Neural progenitor cell (in vitro differentiated cells): ENCODE measurements at regions not wholly inside any gene's neighbourhood (a gene's known extent, or its start where the extent isn't known, plus 50 kb on each side); places are given as distances from the start of the nearest gene placed in this dataset.

Source experiments
- DNase-seq: peaks from one replicate; pipeline ENCODE4 v3.0.0-alpha.2; 2016; ENCODE audit warnings: low spot score
- H2AFZ ChIP-seq: fragments of 200-600 bp; sonication (generic); replicated peaks from 2 replicates; pipeline ENCODE4 v1.6.1; 2016; ENCODE audit warnings: antibody characterized with exemption
- H3F3A ChIP-seq: fragments of 200-600 bp; sonication (generic); 2 replicates; pipeline ENCODE4 v1.6.1; 2016; ENCODE audit warnings: antibody characterized with exemption, low read depth
- H3K27ac ChIP-seq: fragments of 200-600 bp; sonication (generic); 2 replicates; pipeline ENCODE4 v1.5.1; 2016; ENCODE audit warnings: mild to moderate bottlenecking
- H3K27me3 ChIP-seq: fragments of 200-600 bp; sonication (generic); 2 replicates; pipeline ENCODE4 v1.6.1; 2016; ENCODE audit warnings: mild to moderate bottlenecking, moderate library complexity
- H3K36me3 ChIP-seq: fragments of 200-600 bp; sonication (generic); 2 replicates; pipeline ENCODE4 v1.5.1; 2016
- H3K4me1 ChIP-seq: fragments of 200-600 bp; sonication (generic); 2 replicates; pipeline ENCODE4 v1.6.1; 2016; ENCODE audit warnings: mixed run types
- H3K4me2 ChIP-seq: fragments of 200-600 bp; sonication (generic); 2 replicates; pipeline ENCODE4 v1.6.1; 2016
- H3K4me3 ChIP-seq: fragments of 200-600 bp; sonication (generic); 2 replicates; pipeline ENCODE4 v1.5.1; 2016
- H3K79me2 ChIP-seq: fragments of 200-600 bp; sonication (generic); 2 replicates; pipeline ENCODE4 v1.6.1; 2016; ENCODE audit warnings: low read depth
- H3K9ac ChIP-seq: fragments of 200-600 bp; sonication (generic); 2 replicates; pipeline ENCODE4 v1.6.1; 2016
- H3K9me3 ChIP-seq: fragments of 200-600 bp; sonication (generic); 2 replicates; pipeline ENCODE4 v1.5.1; 2016; ENCODE audit warnings: low read depth
- H4K20me1 ChIP-seq: fragments of 200-600 bp; sonication (generic); 2 replicates; pipeline ENCODE4 v1.6.1; 2016; ENCODE audit warnings: low read depth
- H3K27ac Mint-ChIP-seq: 3 replicates; pipeline ENCODE4 v1.8.0; 2021; ENCODE audit warnings: mixed read lengths
- H3K27me3 Mint-ChIP-seq: 2 replicates; pipeline ENCODE4 v1.8.0; 2022; ENCODE audit warnings: low read depth, mild to moderate bottlenecking, inconsistent platforms, moderate library complexity, mixed read lengths; ENCODE audit not compliant: insufficient read depth
- H3K36me3 Mint-ChIP-seq: 3 replicates; pipeline ENCODE4 v1.8.0; 2021; ENCODE audit warnings: mixed read lengths
- H3K4me1 Mint-ChIP-seq: 3 replicates; pipeline ENCODE4 v1.8.0; 2021; ENCODE audit warnings: mixed read lengths
- H3K4me3 Mint-ChIP-seq: 3 replicates; pipeline ENCODE4 v1.8.0; 2021; ENCODE audit warnings: mild to moderate bottlenecking, moderate library complexity, mixed read lengths
- H3K9me3 Mint-ChIP-seq: 3 replicates; pipeline ENCODE4 v1.8.0; 2020; ENCODE audit warnings: mixed read lengths
- EZH2 ChIP-seq: fragments of 200-600 bp; sonication (generic); IDR thresholded peaks from 2 replicates; pipeline ENCODE4 v1.6.1; 2017; ENCODE audit warnings: antibody characterized with exemption, mild to moderate bottlenecking, moderate library complexity
- EZH2phosphoT487 ChIP-seq: fragments of 200-600 bp; sonication (generic); IDR thresholded peaks from 2 replicates; pipeline ENCODE4 v1.6.1; 2017; ENCODE audit warnings: antibody characterized with exemption
- TF ChIP-seq, protein P1 (sequence below): fragments of 200-600 bp; sonication (generic); IDR thresholded peaks from 2 replicates; pipeline ENCODE4 v1.5.1; 2017; ENCODE audit warnings: antibody characterized with exemption, mild to moderate bottlenecking

DNA sequence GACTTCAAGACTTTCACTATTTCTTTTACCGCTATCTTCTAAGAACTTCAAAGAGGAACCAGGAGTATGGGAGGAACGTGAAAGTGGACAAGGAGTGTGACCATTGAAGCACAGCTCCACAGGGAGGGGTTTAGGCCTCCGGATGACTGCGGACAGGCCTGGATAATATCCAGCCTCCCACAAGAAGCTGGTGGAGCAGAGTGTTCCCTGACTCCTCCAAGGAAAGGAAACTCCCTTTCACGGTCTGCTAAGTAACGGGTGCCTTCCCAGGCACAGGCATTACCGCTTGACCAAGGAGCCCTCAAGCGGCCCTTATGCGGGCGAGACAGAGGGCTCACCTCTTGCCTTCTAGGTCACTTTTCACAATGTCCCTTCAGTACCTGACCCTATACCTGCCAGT, 267.0 kb downstream of the RPL10L start:
- no peak for TF ChIP-seq EZH2phosphoT487
- no peak for TF ChIP-seq EZH2
- TF ChIP-seq, protein P1, sequence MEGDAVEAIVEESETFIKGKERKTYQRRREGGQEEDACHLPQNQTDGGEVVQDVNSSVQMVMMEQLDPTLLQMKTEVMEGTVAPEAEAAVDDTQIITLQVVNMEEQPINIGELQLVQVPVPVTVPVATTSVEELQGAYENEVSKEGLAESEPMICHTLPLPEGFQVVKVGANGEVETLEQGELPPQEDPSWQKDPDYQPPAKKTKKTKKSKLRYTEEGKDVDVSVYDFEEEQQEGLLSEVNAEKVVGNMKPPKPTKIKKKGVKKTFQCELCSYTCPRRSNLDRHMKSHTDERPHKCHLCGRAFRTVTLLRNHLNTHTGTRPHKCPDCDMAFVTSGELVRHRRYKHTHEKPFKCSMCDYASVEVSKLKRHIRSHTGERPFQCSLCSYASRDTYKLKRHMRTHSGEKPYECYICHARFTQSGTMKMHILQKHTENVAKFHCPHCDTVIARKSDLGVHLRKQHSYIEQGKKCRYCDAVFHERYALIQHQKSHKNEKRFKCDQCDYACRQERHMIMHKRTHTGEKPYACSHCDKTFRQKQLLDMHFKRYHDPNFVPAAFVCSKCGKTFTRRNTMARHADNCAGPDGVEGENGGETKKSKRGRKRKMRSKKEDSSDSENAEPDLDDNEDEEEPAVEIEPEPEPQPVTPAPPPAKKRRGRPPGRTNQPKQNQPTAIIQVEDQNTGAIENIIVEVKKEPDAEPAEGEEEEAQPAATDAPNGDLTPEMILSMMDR: no peak
- Mint-ChIP-seq H3K27ac (no peak overlapping the region), H3K4me3 (no peak overlapping the region), H3K36me3 (no peaks in the 10 kb centered on the region), H3K9me3 (peaks cover 5% of the 10 kb centered on the region), H3K27me3 (no peaks in the 10 kb centered on the region), H3K4me1 (no peaks in the 10 kb centered on the region)
- H3K27me3 ChIP-seq: no peaks in the 10 kb centered on the region
- no peaks in the 10 kb centered on the region for H3K9me3 ChIP-seq
- H3K79me2 ChIP-seq: no peaks in the 10 kb centered on the region
- H3K4me3 ChIP-seq: no peak overlapping the region
- no peaks in the 10 kb centered on the region for H3K4me1 ChIP-seq
- DNase-seq: no peak
- H4K20me1 ChIP-seq: no peaks in the 10 kb centered on the region
- no peak overlapping the region for H3K9ac ChIP-seq
- no peaks in the 10 kb centered on the region for H3F3A ChIP-seq
- no peak overlapping the region for H2AFZ ChIP-seq
- H3K36me3 ChIP-seq: no peaks in the 10 kb centered on the region
- H3K27ac ChIP-seq: no peak overlapping the region
- no peak overlapping the region for H3K4me2 ChIP-seq

- Histone ChIP-seq H2AFZ (no peak overlapping the region), H3K9ac (no peak overlapping the region), H3K27me3 (no peaks in the 10 kb centered on the region), H3F3A (no peaks in the 10 kb centered on the region), H3K4me2 (no peak overlapping the region), H3K27ac (no peak overlapping the region), H3K4me3 (no peak overlapping the region), H3K79me2 (no peaks in the 10 kb centered on the region), H3K4me1 (no peaks in the 10 kb centered on the region), H3K9me3 (no peaks in the 10 kb centered on the region), H4K20me1 (no peaks in the 10 kb centered on the region), H3K36me3 (no peaks in the 10 kb centered on the region)
- no peaks in the 10 kb centered on the region for H3K36me3 Mint-ChIP-seq
- H3K4me3 Mint-ChIP-seq: no peak overlapping the region
- H3K27ac Mint-ChIP-seq: no peak overlapping the region
- DNase-seq: no peak
- H3K9me3 Mint-ChIP-seq: peaks cover 4% of the 10 kb centered on the region
- no peaks in the 10 kb centered on the region for H3K4me1 Mint-ChIP-seq
- TF ChIP-seq, protein P1: no peak
- TF ChIP-seq EZH2phosphoT487 (no peak), EZH2 (no peak)
- no peaks in the 10 kb centered on the region for H3K27me3 Mint-ChIP-seq
These were observed 269.9 kb downstream of the RPL10L start for GRCh38 chr14:46381674-46382073.

- no peaks in the 10 kb centered on the region for H3K27me3 ChIP-seq
- H4K20me1 ChIP-seq: no peaks in the 10 kb centered on the region
- no peak for DNase-seq
- H3K4me2 ChIP-seq: no peak overlapping the region
- H3K9me3 Mint-ChIP-seq: peaks cover 3% of the 10 kb centered on the region
- H3K9ac ChIP-seq: no peak overlapping the region
- H3K4me1 Mint-ChIP-seq: no peaks in the 10 kb centered on the region
- H3K27me3 Mint-ChIP-seq: no peaks in the 10 kb centered on the region
- H3K27ac ChIP-seq: no peak overlapping the region
- no peak overlapping the region for H2AFZ ChIP-seq
- H3K27ac Mint-ChIP-seq: no peak overlapping the region
- no peaks in the 10 kb centered on the region for H3K36me3 Mint-ChIP-seq
- no peaks in the 10 kb centered on the region for H3K4me1 ChIP-seq
- H3K4me3 ChIP-seq: no peak overlapping the region
- no peaks in the 10 kb centered on the region for H3K9me3 ChIP-seq
- H3K79me2 ChIP-seq: no peaks in the 10 kb centered on the region
- no peaks in the 10 kb centered on the region for H3K36me3 ChIP-seq
- H3F3A ChIP-seq: no peaks in the 10 kb centered on the region
- H3K4me3 Mint-ChIP-seq: no peak overlapping the region
- TF ChIP-seq EZH2phosphoT487 (no peak), EZH2 (no peak)
- TF ChIP-seq, protein P1: no peak
These were observed 273.3 kb downstream of the RPL10L start for GRCh38 chr14:46378248-46378647.

DNA sequence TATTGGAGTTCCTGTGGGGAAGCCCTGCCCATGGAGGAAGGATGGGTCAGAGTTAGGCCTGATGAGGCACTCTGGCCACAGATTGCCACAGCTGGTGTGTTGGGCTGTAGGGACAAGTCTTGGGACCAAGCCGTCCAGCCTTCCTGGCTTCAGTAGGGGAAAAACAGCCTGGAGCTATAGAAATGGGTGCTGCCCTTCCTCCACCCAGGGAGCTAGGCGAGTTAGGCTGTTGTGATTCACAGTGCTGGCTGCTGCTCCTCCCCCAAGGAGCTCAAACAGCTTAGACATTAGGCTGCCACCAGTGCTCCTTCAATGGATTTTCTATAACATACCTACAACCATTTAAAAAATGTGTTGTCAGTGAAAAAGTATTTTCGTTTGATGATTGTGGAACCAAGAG, 274.3 kb downstream of the RPL10L start:
- TF ChIP-seq EZH2phosphoT487: no peak
- TF ChIP-seq EZH2: no peak
- TF ChIP-seq, protein P1: no peak
- no peak for DNase-seq

More for the DNA sequence above, 274.3 kb downstream of the RPL10L start:
- Histone ChIP-seq H4K20me1 (no peaks in the 10 kb centered on the region), H3K36me3 (no peaks in the 10 kb centered on the region), H3K4me2 (no peak overlapping the region), H3K79me2 (no peaks in the 10 kb centered on the region), H3K9ac (no peak overlapping the region), H2AFZ (no peak overlapping the region), H3K4me1 (no peaks in the 10 kb centered on the region), H3K4me3 (no peak overlapping the region), H3K27ac (no peak overlapping the region), H3K27me3 (no peaks in the 10 kb centered on the region), H3F3A (no peaks in the 10 kb centered on the region), H3K9me3 (no peaks in the 10 kb centered on the region)
- H3K4me1 Mint-ChIP-seq: no peaks in the 10 kb centered on the region
- H3K4me3 Mint-ChIP-seq: no peak overlapping the region
- no peaks in the 10 kb centered on the region for H3K36me3 Mint-ChIP-seq
- H3K27ac Mint-ChIP-seq: no peak overlapping the region
- peaks cover 6% of the 10 kb centered on the region for H3K9me3 Mint-ChIP-seq
- peaks cover 2% of the 10 kb centered on the region for H3K27me3 Mint-ChIP-seq
